Activated CD8-positive, alpha-beta memory T cell treated with anti-CD3 and anti-CD28 coated beads, Interleukin-2, amount 50 U/mL, for 24 hours (primary cell): ENCODE measurements at regions not wholly inside any gene's neighbourhood (a gene's known extent, or its start where the extent isn't known, plus 50 kb on each side); places are given as distances from the start of the nearest gene placed in this dataset.
A peak's percentile ranks its signal among the peaks of the same experiment; 100 is the strongest.

Experiments used
- DNase-seq: peaks from one replicate; pipeline ENCODE4 v3.0.0-alpha.2; 2020; ENCODE audit errors: extremely low read depth

- DNase-seq = no peak
Observed at GRCh38 chr17:72518159-72518732, 397.4 kb downstream of the SOX9 start.

- DNase-seq = no peak
Observed at GRCh38 chr17:72518753-72519597, 398.2 kb downstream of the SOX9 start.

- DNase-seq = no peak
Observed at GRCh38 chr17:72519598-72519936, 398.7 kb downstream of the SOX9 start.

- DNase-seq = no peak
Observed at GRCh38 chr17:72520665-72521303, 400.0 kb downstream of the SOX9 start.

- DNase-seq = no peak
Observed at GRCh38 chr17:72523491-72523890, 402.7 kb downstream of the SOX9 start.

GRCh38 chr17:72525225-72526015 is 404.6 kb downstream of the SOX9 start:
- no peak for DNase-seq

- no peak for DNase-seq
Observed at GRCh38 chr17:72526769-72527168, 405.9 kb downstream of the SOX9 start.

- DNase-seq = no peak
Observed at GRCh38 chr17:72527789-72528188, 407.0 kb downstream of the SOX9 start.

- DNase-seq = no peak
Observed at GRCh38 chr17:72528683-72529082, 407.9 kb downstream of the SOX9 start.

- DNase-seq = no peak
Observed at GRCh38 chr17:72529386-72529785, 408.6 kb downstream of the SOX9 start.

GRCh38 chr17:72530454-72530853 is 409.6 kb downstream of the SOX9 start:
- no peak for DNase-seq

- no peak for DNase-seq
Observed at GRCh38 chr17:72531729-72532128, 410.9 kb downstream of the SOX9 start.

- DNase-seq = no peak
Observed at GRCh38 chr17:72534265-72534664, 413.4 kb downstream of the SOX9 start.

- DNase-seq = no peak
Observed at GRCh38 chr17:72534776-72535175, 414.0 kb downstream of the SOX9 start.

GRCh38 chr17:72535346-72535745 is 414.5 kb downstream of the SOX9 start:
- no peak for DNase-seq

GRCh38 chr17:72535779-72536178 is 415.0 kb downstream of the SOX9 start:
- no peak for DNase-seq

GRCh38 chr17:72536788-72537187 is 416.0 kb downstream of the SOX9 start:
- DNase-seq = no peak

- DNase-seq = no peak
Observed at GRCh38 chr17:72538443-72538842, 417.6 kb downstream of the SOX9 start.

- DNase-seq = no peak
Observed at GRCh38 chr17:72538901-72539352, 418.1 kb downstream of the SOX9 start.

GRCh38 chr17:72539981-72540897 is 419.4 kb downstream of the SOX9 start:
- peak; percentile 13 for DNase-seq

GRCh38 chr17:72542317-72542716 is 421.5 kb downstream of the SOX9 start:
- DNase-seq = no peak
